Skeletal muscle satellite cell (primary cell): ENCODE measurements at regions not wholly inside any gene's neighbourhood (a gene's known extent, or its start where the extent isn't known, plus 50 kb on each side); places are given as distances from the start of the nearest gene placed in this dataset.

ENCODE experiments used
- H3K27me3 ChIP-seq: 2 replicates; pipeline ENCODE4 v1.7.0; 2013; ENCODE audit warnings: low read length; ENCODE audit not compliant: control insufficient read depth, insufficient read depth
- H3K36me3 ChIP-seq: 2 replicates; pipeline ENCODE4 v1.7.0; 2013; ENCODE audit warnings: mild to moderate bottlenecking, control low read depth, low read length; ENCODE audit not compliant: insufficient read depth
- H3K4me1 ChIP-seq: 2 replicates; pipeline ENCODE4 v1.7.0; 2013; ENCODE audit warnings: low read length; ENCODE audit not compliant: control insufficient read depth, insufficient read depth
- H3K4me2 ChIP-seq: 2 replicates; pipeline ENCODE4 v1.7.0; 2013; ENCODE audit warnings: mild to moderate bottlenecking, low read length
- H3K4me3 ChIP-seq: 2 replicates; pipeline ENCODE4 v1.7.0; 2013; ENCODE audit warnings: low read length
- H3K9ac ChIP-seq: 2 replicates; pipeline ENCODE4 v1.7.0; 2013; ENCODE audit warnings: mild to moderate bottlenecking, low read depth, low read length, moderate library complexity
- H3K9me3 ChIP-seq: replicated peaks from 2 replicates; pipeline ENCODE4 v1.7.0; 2013; ENCODE audit warnings: mild to moderate bottlenecking, control low read depth, low read length

DNA sequence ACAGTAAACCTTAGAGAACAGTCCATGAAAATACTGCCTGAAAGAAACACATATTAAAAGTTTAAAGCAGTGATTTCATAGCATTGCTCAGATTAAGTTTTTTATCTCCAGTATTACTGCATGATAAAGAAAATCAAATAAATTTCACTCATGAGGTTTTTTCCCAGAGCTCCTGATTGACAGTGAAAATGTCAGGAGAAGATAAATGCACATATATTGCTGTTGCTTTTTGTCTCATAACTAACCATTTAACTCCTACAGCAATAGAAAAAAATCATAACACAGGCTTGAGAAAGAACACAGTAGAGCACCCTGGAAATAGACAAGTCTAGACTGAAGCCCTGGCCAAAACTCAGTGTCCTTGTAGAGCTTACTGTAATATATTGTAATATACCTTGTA lies 391.0 kb downstream of the TMX3 start:
- no peak overlapping the region for H3K4me2 ChIP-seq
- H3K4me3 ChIP-seq = no peak overlapping the region
- H3K9me3 ChIP-seq = no peaks in the 10 kb centered on the region
- H3K9ac ChIP-seq = no peak overlapping the region
- H3K4me1 ChIP-seq = no peaks in the 10 kb centered on the region
- no peaks in the 10 kb centered on the region for H3K36me3 ChIP-seq
- H3K27me3 ChIP-seq = no peaks in the 10 kb centered on the region

DNA sequence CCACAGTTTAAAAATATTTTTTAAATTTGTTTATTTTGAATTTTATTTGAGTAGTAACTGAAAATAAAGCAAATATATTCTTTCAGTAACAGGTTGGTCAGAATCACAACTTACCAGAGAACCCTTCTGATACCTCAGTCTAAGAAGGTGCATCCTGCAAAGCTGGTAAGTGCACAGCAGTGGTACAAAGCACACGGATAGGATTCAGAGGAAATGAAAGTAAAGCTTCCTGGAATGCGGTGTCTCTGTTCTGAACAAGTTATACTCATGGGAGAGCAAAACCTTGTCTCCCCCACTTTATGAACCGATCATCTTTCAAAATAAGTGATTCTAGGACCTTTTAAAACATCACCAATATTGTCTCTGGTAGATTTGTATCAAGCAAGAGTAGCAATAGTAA lies 398.3 kb downstream of the TMX3 start:
- Histone ChIP-seq H3K27me3 (no peaks in the 10 kb centered on the region), H3K9me3 (no peaks in the 10 kb centered on the region), H3K4me2 (peak overlapping the region; percentile 81), H3K4me1 (peaks cover 27% of the 10 kb centered on the region), H3K9ac (peak overlapping the region; percentile 69), H3K4me3 (peak overlapping the region; percentile 62), H3K36me3 (no peaks in the 10 kb centered on the region)

DNA sequence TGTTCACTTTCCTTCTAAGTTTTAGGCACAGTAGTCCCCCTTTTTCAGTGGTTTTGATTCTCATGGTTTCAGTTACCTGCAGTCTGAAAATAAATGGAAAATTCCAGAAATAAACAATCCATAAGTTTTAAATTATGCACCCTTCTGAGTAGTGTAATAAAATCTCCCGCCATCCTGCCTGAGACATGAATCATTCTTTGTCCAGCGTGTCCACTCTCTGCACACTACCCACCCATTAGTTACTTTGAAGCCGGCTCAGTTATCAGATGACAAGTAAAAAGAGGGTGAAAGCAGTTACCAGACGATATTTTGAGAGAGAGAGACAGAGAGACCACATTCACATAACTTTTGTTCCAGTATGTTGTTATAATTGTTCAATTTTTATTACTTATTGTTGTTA lies 400.5 kb downstream of the TMX3 start:
- peaks cover 27% of the 10 kb centered on the region for H3K4me1 ChIP-seq
- no peak overlapping the region for H3K9ac ChIP-seq

DNA sequence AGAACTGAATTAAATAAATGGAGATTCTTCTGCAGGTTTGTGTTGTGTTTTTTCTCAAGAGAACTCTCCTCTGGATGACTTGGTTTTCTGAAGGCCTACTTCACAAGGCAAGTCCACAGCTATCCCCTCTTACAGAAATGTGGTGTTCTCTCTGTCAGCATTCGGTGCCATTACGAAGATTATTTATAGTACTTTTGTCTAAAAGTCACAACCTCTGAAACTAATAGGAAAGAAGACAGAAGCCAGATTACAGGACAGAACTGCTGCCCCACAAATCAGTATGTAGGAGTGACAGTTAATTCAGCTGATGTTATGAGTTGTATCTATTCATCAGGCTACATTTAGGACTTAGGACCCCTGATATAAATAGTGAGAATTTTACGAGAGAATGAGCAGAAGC lies 413.5 kb downstream of the TMX3 start:
- no peaks in the 10 kb centered on the region for H3K9me3 ChIP-seq
- no peaks in the 10 kb centered on the region for H3K36me3 ChIP-seq
- no peak overlapping the region for H3K4me2 ChIP-seq
- H3K9ac ChIP-seq = no peak overlapping the region
- H3K4me3 ChIP-seq = no peak overlapping the region
- no peaks in the 10 kb centered on the region for H3K4me1 ChIP-seq
- H3K27me3 ChIP-seq = no peaks in the 10 kb centered on the region

More for the DNA sequence above, 400.5 kb downstream of the TMX3 start:
- H3K36me3 ChIP-seq = no peaks in the 10 kb centered on the region
- no peak overlapping the region for H3K4me3 ChIP-seq
- H3K4me2 ChIP-seq = peak overlapping the region; percentile 46
- no peaks in the 10 kb centered on the region for H3K27me3 ChIP-seq
- H3K9me3 ChIP-seq = no peaks in the 10 kb centered on the region

DNA sequence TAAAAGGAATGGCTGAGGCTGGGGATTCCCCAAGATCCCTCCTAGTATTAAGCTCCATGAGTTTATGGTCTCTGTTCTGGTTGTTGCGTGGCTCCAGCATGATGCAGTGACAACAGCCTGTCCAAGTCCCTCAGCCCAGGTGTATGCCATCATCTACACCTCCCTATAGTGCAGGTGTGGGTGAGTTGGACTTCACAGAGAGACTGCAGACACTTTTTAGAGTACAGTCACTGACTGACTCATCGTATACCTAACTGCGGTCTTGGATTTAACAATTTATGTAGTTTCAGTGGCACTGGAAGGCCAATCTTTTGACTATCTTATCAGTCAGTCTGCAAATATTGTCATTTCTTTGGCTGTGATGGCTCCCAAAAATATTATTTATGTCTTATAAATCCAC lies 415.0 kb downstream of the TMX3 start:
- Histone ChIP-seq H3K4me1 (no peaks in the 10 kb centered on the region), H3K36me3 (no peaks in the 10 kb centered on the region), H3K4me2 (no peak overlapping the region)

DNA sequence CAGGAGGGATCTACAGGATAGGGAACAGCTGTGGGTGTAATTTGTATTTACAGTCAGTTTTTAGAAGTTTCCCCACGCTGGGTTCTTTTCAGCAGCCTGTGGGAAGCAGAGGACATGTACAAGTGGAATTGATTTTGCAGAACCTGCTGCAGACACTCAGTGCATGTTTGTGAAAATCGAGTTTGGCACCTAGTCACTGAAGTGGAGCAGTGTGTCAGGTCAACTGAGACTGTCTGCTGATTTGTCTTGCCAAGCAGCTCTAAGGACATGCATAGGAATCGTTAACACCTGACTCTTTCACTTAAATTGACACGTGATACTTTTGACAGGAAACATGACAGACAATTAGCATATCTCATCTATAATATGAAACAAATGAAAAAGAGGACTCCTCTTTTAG lies 416.6 kb downstream of the TMX3 start:
- Histone ChIP-seq H3K4me3 (no peak overlapping the region), H3K9me3 (no peaks in the 10 kb centered on the region), H3K9ac (no peak overlapping the region), H3K4me1 (no peaks in the 10 kb centered on the region), H3K27me3 (no peaks in the 10 kb centered on the region), H3K36me3 (no peaks in the 10 kb centered on the region), H3K4me2 (peak overlapping the region; percentile 31)

More for the DNA sequence above, 415.0 kb downstream of the TMX3 start:
- no peaks in the 10 kb centered on the region for H3K9me3 ChIP-seq
- H3K9ac ChIP-seq = no peak overlapping the region
- no peaks in the 10 kb centered on the region for H3K27me3 ChIP-seq
- H3K4me3 ChIP-seq = no peak overlapping the region

DNA sequence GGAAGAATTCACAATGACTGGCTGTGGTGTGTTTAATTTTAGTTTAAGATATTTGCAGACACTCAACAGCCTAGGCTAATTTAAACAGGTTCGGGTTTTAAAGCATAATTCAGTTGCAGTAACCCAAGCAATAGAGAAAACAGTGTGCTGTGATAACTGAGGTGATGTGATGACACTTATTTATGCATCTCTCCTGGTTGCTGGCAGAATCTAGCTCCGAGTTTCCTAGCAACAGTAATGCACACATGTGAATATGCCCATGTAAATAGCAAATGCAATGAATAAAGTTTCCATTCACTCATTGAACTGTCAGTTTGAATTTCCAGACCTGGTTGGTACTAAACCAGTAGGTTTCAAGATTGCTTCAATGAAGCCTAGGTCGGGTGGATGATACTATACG lies 426.5 kb downstream of the TMX3 start:
- no peak overlapping the region for H3K9ac ChIP-seq
- no peak overlapping the region for H3K4me2 ChIP-seq

DNA sequence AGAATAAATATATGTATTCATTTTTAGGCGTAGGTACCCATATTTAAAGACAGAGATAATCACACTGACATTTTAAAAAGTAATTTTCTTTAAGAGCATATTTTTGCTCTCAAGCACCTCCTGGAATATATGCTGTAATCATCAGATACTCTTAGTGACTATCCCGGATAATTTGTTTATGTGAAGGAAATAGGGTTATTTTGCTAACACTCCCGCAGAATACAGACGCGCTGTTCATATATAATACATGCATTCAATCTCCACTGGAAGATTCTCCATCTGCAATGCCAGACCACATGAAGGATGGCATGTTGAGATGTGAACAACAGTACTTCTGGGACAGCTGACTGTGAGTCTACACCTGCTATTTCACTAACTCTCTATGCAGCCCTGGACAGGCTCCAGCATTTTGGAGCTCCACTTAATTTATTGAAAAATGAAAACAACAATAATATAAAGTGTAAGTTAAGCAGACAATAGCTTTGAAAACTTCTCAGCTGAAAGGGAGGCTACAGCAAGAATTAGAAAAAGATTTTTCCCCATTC lies 430.6 kb downstream of the TMX3 start:
- Histone ChIP-seq H3K4me1 (no peaks in the 10 kb centered on the region), H3K9ac (no peak overlapping the region), H3K4me3 (no peak overlapping the region), H3K27me3 (no peaks in the 10 kb centered on the region), H3K36me3 (no peaks in the 10 kb centered on the region), H3K4me2 (no peak overlapping the region), H3K9me3 (no peaks in the 10 kb centered on the region)

More for the DNA sequence above, 426.5 kb downstream of the TMX3 start:
- Histone ChIP-seq H3K27me3 (no peaks in the 10 kb centered on the region), H3K9me3 (no peaks in the 10 kb centered on the region), H3K36me3 (no peaks in the 10 kb centered on the region), H3K4me1 (no peaks in the 10 kb centered on the region), H3K4me3 (no peak overlapping the region)

DNA sequence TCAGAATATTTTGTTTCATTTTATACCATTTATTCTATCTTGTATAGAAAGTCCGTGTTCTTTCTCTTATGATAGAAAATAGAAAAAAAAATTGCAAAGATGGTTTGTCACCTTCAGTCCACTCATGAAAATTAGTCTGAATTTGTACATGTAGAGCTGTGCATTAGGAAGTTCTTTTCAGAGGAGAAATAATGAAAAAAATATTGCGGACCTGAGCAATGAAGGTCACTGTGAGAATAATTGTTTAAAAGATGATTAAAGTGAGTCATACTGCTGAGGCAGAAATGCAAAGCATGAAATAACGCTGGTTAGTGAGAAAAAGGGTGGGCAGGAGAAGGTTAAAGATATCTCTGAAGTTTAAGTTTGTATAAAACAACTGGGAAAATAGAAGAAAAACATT lies 431.1 kb downstream of the TMX3 start:
- Histone ChIP-seq H3K4me3 (no peak overlapping the region), H3K9me3 (no peaks in the 10 kb centered on the region), H3K4me1 (no peaks in the 10 kb centered on the region), H3K36me3 (no peaks in the 10 kb centered on the region), H3K9ac (no peak overlapping the region), H3K27me3 (no peaks in the 10 kb centered on the region), H3K4me2 (no peak overlapping the region)

DNA sequence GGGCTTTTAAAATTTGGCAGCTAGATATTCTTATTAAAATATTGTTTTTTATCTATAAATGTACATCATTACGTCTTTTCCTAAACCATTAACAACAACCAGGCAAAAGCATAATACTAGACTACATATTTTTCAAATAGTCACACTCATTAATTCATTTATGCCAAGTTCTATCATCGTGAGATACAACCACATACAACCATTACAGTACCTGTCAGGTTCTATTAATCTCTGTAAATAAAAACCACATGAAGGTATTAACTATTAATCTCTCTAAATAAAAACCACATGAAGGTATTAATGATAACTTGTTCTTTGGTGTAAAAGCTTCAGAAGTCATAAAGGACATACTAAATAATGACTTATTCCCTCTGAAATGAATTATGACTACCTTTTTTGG lies 432.7 kb downstream of the TMX3 start:
- Histone ChIP-seq H3K9ac (no peak overlapping the region), H3K4me1 (no peaks in the 10 kb centered on the region), H3K27me3 (no peaks in the 10 kb centered on the region), H3K4me2 (no peak overlapping the region), H3K4me3 (no peak overlapping the region), H3K36me3 (no peaks in the 10 kb centered on the region), H3K9me3 (no peaks in the 10 kb centered on the region)

DNA sequence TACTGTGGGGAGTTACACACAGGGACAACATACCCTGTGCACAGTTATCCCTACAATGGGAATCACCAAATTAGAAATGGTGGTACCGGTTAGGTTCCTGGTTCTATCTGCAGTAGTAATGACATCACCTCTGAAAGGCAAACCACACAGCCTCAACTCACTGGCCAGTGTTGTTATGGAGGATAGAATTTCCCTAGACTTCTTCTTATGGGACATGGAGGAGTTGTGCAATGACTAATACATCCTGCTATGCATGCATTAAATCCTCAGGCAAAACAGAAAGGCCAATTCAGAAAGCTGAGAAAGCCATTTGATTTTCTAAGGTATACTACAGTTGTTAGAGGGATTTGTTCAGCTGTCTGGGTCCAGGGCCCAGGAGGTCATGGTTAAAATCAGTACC lies 439.3 kb downstream of the TMX3 start:
- no peaks in the 10 kb centered on the region for H3K27me3 ChIP-seq
- H3K4me3 ChIP-seq = no peak overlapping the region
- no peaks in the 10 kb centered on the region for H3K9me3 ChIP-seq
- no peaks in the 10 kb centered on the region for H3K36me3 ChIP-seq
- H3K9ac ChIP-seq = no peak overlapping the region
- peak overlapping the region; percentile 49 for H3K4me2 ChIP-seq
- peaks cover 15% of the 10 kb centered on the region for H3K4me1 ChIP-seq

DNA sequence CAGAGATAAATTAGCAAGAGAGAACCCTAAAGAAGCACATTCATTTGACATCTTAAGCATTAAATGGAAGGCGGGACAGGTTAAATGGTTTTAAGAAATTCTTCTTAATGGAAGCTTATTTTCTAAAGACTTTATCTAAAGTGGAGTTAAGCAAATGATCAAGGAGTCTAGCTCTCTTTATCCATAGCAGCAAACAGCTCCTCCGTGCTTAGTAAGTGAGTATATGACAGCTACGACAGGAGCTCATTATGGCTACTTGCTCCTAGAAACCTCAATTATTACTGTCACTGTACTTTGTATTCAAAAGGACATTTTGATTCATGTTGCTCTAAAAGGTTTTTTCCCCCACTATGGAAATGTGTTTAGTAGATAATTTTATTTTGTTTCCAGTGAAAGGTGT lies 444.9 kb downstream of the TMX3 start:
- Histone ChIP-seq H3K36me3 (no peaks in the 10 kb centered on the region), H3K4me2 (no peak overlapping the region), H3K9ac (no peak overlapping the region), H3K4me1 (peaks cover 13% of the 10 kb centered on the region), H3K27me3 (no peaks in the 10 kb centered on the region), H3K9me3 (no peaks in the 10 kb centered on the region), H3K4me3 (no peak overlapping the region)
